ENCODE measurements at regions not wholly inside any gene's neighbourhood (a gene's known extent, or its start where the extent isn't known, plus 50 kb on each side); places are given as distances from the start of the nearest gene placed in this dataset.

- no peak for TF ChIP-seq CTCF (IDR thresholded peaks at IDR 0.05)
- TF ChIP-seq POLR2A (IDR thresholded peaks at IDR 0.05): no peak
Measured at GRCh38 chr7:22631730-22632129, 95.3 kb upstream of the IL6 start.

Measured in body of pancreas (tissue), 4 donors.